ENCODE measurements at regions not wholly inside any gene's neighbourhood (a gene's known extent, or its start where the extent isn't known, plus 50 kb on each side); places are given as distances from the start of the nearest gene placed in this dataset.

DNA sequence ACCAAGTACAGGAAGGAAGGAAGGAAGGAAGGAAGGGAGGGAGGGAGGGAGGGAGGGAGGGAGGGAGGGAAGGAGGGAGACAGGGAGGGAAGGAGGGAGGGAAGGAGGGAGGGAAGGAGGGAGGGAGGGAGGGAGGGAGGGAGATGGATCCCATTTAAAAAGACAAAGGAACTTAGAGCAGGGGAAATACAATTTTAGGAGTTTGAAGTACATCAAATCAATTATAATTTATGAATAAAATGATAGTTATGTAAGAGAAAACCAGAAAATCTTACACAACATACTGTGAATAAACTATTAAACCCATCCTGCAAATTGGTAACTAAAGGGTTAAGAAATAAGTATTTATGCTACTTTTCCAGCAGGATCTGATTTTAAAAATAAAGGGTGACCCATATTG, 475.9 kb downstream of the HDGFL1 start:
- no peak for DNase-seq

- DNase-seq = no peak
Observed at GRCh38 chr6:23055523-23055922, 486.2 kb downstream of the HDGFL1 start.

DNA sequence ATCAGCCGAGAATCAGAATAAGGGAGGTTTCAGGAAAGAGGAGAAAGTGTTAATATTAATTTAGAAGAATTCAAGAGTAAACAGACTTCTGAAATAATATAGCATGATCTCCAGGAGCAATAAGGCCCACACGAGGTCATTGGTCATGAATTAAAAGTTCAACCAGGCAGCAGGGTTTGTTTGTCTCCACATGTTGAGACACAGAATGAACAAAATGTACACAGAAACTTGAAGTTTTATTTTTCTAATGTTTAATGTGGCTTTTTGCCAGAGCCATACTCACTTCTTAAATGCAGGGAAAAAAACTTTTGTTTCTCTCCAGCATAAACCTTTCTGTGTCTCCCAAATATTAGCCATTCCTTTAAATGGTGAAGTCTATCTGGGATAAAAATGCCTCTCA, 504.5 kb downstream of the HDGFL1 start:
- DNase-seq = no peak

GRCh38 chr6:23077772-23078171, 508.4 kb downstream of the HDGFL1 start:
- no peak for DNase-seq

GRCh38 chr6:23081701-23082100, 512.3 kb downstream of the HDGFL1 start:
- DNase-seq = no peak

DNA sequence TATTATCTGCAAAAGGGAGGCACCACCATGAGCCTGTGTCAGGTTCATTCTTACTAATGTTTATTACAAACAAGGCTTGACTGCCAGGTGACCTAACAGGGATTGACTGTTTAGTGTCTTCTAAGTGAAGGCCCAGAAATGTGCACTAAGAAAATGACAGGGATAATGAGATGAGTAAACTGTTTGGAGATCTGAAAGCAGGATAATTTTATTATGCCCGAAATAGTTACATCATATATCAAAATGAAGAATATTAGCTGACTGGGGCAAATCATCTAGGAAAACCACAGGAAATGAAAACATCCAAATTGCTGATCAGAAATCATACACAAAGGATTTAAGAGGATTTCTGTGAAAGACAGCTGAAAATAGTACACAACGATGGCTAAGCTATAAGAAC, 516.7 kb downstream of the HDGFL1 start:
- no peak for DNase-seq

GRCh38 chr6:23087471-23087870, 518.1 kb downstream of the HDGFL1 start:
- DNase-seq = no peak

DNA sequence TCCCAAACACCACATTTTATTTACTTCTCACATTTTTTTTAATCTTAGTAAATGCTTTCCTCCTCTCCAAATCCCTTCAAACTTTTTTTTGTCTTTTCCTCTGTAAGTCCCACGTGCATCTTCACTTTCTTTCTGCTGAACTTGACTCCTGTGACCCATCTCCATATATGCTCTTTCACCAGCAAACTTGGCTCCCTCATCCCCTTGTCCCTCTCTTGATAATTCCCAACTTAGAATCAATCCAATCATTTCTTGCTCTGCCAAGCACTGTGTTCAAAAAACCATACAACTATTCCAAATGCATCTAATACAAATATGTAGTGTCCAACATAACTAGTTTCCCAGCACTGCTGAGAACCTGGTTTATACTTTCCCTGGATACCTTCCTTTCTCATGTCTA, 519.4 kb downstream of the HDGFL1 start:
- DNase-seq = no peak

DNA sequence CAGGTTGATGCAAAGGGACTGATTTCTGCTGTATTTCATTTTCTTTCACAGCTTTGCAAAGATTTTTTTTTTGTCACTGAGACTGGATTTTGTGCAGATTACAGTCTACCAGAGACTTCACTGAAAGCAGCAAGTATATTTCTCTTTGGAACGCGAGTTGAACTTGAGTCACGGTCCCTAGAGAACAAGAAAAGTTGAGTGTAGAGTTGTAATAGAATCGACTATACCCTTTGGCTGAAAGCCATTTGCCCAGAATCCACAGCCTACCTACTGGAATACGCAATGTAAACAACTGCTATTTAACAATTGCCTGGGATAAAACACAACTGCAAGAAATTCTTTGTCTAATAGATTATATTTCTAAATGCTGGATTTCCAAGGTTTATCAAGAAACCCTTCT, 520.6 kb downstream of the HDGFL1 start:
- DNase-seq = no peak

DNA sequence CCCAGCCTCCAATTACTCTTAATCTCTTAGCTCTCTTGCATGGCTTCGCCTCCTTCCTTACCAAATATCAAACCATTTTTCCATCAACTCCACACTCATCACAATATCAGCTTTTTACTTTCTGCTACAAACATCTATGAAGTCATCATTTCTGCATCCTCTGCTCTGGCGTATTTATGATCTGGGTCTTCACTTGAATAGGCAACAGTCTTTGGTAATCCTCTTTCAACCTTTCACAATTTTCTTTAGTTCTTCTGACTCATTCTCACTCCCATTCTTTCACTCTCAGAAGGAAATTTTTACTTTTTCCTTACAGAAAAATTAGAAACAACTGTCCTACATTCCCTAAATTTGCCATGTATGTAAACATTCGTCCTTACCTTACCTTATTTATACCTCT, 522.4 kb downstream of the HDGFL1 start:
- DNase-seq = no peak

- DNase-seq = no peak
Observed at GRCh38 chr6:23096876-23097275, 527.5 kb downstream of the HDGFL1 start.

GRCh38 chr6:23097566-23097965, 528.2 kb downstream of the HDGFL1 start:
- no peak for DNase-seq

DNA sequence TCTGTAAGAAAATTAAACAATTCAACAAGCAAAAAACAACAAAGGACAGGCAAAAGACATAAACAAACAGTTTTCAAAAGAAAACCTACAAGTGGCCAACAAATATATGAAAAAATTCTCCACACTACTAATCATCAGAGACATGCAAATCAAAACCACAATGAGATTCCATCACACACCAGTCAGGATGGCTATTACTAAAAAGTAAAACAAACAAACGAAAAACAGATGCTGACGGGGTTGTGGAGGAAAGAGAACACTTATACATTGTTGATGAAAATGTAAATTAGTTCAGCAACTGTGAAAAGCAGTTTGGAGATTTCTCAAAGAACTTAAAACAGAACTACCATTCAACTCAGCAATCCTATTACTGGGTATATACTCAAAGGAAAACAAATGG, 537.6 kb downstream of the HDGFL1 start:
- DNase-seq = no peak

- DNase-seq = no peak
Observed at GRCh38 chr6:23111984-23112383, 542.6 kb downstream of the HDGFL1 start.

- no peak for DNase-seq
Observed at GRCh38 chr6:23114812-23115504, 545.6 kb downstream of the HDGFL1 start.

DNA sequence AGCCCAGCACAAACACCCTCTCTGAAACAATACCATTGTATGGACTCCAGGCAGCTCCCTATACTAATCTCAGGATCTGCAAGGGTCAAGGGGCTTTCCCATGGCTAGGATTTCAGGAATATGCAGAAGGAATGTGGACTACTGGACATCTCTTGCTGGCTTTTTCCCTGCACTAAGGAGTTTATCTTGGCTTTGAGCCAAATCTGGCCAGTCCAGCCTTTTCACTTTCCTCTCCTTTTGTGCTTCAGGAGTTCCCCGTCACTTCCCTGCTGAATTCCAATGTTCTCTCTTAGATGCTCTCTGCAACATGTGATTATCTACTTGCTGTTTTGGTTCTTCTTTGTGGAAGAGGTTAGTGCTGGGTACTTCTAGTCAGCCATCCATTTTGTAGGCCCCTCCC, 568.2 kb downstream of the HDGFL1 start:
- DNase-seq = no peak

GRCh38 chr6:23140871-23141270, 571.5 kb downstream of the HDGFL1 start:
- DNase-seq = no peak

- DNase-seq = no peak
Observed at GRCh38 chr6:23145781-23146180, 576.4 kb downstream of the HDGFL1 start.

DNA sequence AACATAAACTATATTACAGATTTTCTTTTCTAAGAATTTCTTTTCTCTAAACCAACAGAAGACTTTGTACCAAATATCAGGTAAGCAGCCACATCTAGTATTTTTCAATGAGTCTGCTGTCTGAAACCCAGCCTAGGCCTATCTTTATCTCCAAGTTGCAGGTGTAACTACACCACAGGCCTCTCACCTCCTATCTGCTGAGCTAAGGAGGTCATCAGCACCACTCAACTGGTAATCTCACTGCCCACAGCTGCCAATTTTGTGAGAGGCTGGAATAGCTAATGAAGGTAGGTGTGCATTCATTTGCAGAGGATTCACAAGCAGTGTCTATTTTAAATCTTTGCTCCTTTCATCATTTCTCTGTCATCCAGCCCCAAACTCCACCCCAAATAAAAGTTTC, 584.8 kb downstream of the HDGFL1 start:
- DNase-seq = no peak

DNA sequence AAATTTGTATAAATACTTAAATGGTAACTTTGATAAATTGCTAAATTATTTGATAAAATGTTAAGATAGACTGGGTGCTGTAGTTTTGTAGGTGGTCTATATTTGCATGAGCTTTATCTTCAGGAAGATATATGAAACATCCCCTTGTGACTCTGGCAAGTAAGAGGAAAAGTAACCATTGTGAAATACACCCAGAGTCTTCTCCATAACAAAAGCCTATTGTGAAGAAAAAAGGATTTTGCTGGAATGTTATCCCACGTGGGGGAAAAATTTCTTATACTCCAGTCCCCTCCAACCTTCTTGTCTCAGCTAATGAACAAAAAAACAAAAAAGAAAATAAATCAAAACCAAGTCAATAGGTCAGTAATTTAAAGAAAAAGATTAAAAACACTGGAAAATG, 600.7 kb downstream of the HDGFL1 start:
- no peak for DNase-seq

- DNase-seq = no peak
Observed at GRCh38 chr6:23173234-23173633, 603.9 kb downstream of the HDGFL1 start.

GRCh38 chr6:23174781-23175361, 605.5 kb downstream of the HDGFL1 start:
- no peak for DNase-seq

DNA sequence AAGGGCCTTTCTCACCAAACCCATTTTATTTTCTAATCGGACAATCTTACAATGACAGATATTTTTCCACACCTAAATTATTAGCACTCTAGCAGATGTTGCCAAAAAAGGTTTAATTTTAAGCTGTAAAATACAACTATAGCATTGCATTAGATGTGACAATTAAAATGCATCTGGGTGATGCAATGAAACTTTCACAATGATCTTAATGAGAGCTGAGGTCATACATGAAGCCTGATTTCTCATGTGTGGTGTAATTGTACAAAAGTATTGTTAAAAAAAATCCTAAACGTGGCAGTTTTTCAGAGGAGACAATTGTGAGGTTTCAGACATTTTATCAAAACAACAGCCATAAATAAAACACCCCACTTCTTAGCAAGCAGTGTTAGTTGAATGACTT, 606.0 kb downstream of the HDGFL1 start:
- no peak for DNase-seq

DNA sequence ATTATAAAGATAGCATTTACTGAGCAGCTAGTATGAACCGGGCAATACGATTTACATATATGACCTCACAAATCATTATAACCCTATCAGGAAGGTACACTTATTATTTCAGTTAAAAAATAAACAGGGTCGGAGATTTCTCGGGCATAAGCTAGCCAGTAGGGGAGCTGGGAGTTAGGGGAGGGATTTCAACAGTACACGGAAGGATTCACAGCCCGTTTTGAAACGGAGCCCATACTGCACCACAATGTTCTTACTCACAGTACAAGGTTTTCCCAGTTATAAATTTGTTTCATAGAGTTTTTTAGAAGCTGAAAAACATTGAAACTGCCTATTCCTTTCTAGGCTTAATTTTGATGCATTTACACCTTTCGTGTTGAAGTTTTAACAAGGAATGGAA, 607.1 kb downstream of the HDGFL1 start:
- no peak for DNase-seq

- no peak for DNase-seq
Observed at GRCh38 chr6:23176883-23177282, 607.5 kb downstream of the HDGFL1 start.
